ENCODE measurements at regions not wholly inside any gene's neighbourhood (a gene's known extent, or its start where the extent isn't known, plus 50 kb on each side); places are given as distances from the start of the nearest gene placed in this dataset.

DNA sequence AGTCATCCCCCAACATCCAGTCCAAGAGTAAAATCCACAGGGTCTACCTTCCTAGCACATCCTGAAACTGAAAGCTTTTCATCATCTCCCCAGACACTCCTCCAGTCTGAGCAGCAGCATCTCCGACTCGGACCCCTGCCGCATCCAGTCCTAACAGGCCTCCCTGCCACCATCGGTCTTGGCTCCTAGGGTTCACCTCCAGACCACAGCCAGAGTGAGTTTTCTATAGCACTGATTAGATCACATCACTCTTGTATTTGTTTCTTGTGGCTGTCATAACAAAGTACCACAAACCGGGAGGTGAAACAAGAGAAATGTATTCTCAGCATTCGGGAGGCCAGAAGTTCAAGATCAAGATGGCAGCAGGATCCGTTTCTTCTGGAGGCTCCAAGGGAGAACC is 187.8 kb downstream of the TOMM20 start:
- DNase-seq (ENCODE audit: insufficient read length, low spot score) (no peak), FAIRE-seq (no peak)

DNA sequence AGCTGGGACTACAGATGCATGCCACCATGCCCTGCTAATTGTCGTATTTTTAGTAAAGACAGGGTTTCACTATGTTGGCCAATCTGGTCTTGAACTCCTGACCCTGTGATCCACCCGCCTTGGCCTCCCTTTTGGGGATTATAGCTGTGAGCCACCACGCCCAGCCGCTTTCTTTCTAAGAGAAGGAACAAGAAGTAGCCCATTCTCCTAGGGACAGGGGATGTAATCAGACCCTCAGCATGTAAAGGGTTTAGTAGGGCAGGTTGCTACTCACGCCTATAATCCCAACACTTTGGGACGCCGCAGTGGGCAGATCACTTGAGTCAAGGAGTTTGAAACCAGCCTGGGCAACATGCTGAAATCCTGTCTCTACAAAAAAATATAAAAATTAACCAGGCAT is 189.7 kb downstream of the TOMM20 start:
- DNase-seq (ENCODE audit: insufficient read length, low spot score) = no peak
- FAIRE-seq = no peak

GRCh38 chr1:234938135-234938534 is 190.5 kb downstream of the TOMM20 start:
- FAIRE-seq = no peak

DNA sequence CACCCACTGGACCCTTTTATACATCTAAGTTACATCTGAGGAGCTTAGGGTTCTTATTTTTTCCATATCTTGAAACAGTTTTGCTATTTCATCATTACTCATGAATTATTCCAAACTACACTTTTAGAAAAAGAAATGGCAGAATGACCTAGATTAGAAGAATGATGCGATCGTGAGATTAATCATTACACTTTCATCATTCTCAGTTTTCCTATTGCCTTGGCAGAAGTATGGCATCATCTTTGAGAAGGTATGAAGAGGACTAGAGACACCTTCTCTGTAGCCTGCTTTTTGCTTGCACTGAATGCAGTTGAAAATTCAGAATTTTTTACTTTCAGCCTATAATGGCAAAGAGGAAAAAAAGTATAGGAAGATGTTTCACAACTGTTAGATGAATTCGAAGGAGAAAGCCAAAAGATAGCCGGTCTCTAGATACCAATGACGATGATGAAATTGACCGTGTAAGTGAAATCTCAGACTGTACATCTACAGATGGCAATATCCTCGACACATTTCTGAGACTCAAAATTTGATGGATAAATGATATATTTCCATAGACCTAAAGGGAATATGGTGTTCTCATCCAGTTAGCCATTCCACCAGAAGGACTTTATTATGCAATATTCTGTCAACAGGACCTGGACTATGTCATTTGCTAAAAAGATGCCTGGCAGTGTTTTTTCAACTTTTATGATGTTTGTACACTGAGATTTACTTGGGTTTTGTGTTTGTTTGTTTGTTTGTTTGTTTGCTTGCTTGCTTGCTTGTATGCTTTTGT is 191.8 kb downstream of the TOMM20 start:
- FAIRE-seq = no peak

More at GRCh38 chr1:234938135-234938534, 190.5 kb downstream of the TOMM20 start:
- no peak for DNase-seq (ENCODE audit: insufficient read length, low spot score)

GRCh38 chr1:234934611-234935033 is 194.0 kb downstream of the TOMM20 start:
- no peak for DNase-seq (ENCODE audit: insufficient read length, low spot score)
- no peak for FAIRE-seq

More for the DNA sequence above, 191.8 kb downstream of the TOMM20 start:
- DNase-seq (ENCODE audit: insufficient read length, low spot score) = no peak

DNA sequence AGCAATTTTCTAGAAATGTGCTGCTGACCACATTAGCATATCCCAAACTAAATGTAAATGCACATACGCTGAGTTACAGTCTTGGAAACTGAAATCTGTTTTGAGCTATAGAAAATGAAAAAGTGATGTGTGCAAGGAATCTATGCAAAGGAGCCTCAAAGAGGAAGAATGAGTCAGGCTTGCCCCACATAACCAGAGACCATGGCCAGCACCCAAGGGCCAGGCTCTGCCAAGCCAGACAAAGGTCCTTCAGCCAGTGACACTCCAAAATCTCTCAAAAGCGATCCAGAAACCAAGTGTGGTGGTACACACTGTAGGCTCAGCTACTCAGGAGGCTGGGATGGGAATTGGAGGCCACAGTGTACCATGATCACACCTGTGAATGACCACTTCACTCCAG is 195.2 kb downstream of the TOMM20 start:
- FAIRE-seq = peak; percentile 97
- DNase-seq (ENCODE audit: insufficient read length, low spot score) = no peak

DNA sequence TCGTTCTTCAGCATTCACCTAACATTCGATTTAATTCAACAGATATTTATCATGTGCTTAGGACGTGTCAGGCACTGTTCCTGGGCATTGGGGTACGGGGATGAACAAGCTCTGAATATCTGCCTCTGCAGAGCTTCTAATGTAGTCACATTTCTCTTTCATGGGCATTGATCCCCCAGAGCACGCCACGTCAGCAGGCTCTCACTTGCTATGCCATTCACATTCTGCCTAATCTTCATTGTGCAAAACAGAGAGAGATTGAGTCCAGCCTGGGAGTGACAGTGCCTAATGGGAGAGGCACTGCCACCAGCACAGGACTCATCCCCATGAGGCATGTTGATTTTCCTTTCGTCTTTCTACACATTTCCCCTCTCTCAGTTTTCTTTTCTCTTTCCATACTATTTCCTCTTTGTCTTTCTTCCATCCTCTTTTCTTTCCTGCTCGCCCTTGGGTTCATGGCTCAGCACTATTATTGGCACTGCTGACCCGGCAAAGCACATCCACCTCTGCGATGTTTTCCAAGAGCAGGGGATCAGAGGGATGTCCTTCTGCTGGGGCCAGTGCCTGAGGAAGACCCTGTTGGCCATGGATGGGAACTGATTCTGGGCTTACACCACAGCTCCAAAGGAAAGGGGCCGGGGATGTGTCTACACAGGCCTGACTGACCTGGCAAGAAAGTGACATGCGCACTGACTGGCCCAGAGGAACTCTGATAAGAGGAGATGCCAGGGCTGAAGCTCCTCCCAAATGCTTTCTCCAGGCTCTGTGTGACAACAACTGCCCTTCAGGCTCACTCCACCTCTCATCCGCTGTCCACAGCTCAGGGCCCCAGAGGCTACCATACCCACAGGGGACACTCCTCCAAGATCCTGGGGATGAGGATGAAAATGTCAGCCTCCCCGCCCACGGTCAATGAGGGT is 195.9 kb downstream of the TOMM20 start:
- DNase-seq (ENCODE audit: insufficient read length, low spot score) (no peak), FAIRE-seq (peak; percentile 76)

GRCh38 chr1:234932106-234932505 is 196.5 kb downstream of the TOMM20 start:
- FAIRE-seq = no peak
- DNase-seq (ENCODE audit: insufficient read length, low spot score) = no peak

- no peak for FAIRE-seq
- no peak for DNase-seq (ENCODE audit: insufficient read length, low spot score)
Measured at GRCh38 chr1:234931404-234931973, 197.1 kb downstream of the TOMM20 start.

DNA sequence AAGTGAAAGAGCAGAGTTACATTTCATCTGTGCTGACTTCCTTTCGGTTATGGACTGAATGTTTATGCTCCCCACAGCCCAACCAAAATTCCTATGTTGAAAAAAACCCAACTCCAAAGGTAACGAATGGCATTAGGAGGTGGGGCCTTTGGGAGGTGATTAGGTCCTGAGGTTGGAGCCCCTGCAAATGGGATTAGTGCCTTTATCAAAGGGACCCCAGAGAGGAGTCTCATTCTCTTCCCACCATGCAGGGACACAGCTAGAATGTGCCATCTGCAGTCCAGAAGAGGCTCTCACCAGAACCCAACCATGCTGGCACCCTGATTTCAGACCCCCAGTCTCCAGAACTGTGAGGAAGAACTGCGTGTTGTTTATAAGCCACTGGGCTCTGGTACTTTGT is 199.3 kb downstream of the TOMM20 start:
- no peak for DNase-seq (ENCODE audit: insufficient read length, low spot score)
- no peak for FAIRE-seq

DNA sequence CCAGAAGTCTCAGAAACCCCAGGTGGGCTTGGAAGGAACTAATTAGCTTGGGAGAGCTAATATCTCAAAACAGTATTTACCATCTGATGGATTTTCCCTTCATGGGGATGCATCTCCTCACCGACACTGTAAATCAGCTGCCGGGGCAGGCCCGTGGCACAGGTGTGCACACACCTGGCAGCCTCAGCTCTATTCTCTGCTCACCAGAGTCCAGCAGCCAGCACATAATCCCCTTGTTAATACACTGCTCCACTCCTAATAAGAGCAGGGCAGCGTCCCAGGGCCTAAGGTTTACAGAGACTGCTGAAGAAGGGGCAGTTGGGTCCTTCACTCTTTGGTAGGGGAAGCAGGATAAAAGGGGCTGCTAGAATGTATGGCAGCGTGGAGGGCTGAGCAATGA is 200.0 kb downstream of the TOMM20 start:
- FAIRE-seq (no peak), DNase-seq (ENCODE audit: insufficient read length, low spot score) (no peak)

- DNase-seq (ENCODE audit: insufficient read length, low spot score) = no peak
- FAIRE-seq = no peak
Measured at GRCh38 chr1:234927971-234928640, 200.5 kb downstream of the TOMM20 start.

- FAIRE-seq (no peak), DNase-seq (ENCODE audit: insufficient read length, low spot score) (no peak)
Measured at GRCh38 chr1:234927312-234927970, 201.2 kb downstream of the TOMM20 start.

- FAIRE-seq (peak; percentile 98), DNase-seq (ENCODE audit: insufficient read length, low spot score) (peak; percentile 59)
Measured at GRCh38 chr1:234926559-234927311, 201.9 kb downstream of the TOMM20 start.

GRCh38 chr1:234926264-234926558 is 202.4 kb downstream of the TOMM20 start:
- FAIRE-seq (peak; percentile 18), DNase-seq (ENCODE audit: insufficient read length, low spot score) (no peak)

DNA sequence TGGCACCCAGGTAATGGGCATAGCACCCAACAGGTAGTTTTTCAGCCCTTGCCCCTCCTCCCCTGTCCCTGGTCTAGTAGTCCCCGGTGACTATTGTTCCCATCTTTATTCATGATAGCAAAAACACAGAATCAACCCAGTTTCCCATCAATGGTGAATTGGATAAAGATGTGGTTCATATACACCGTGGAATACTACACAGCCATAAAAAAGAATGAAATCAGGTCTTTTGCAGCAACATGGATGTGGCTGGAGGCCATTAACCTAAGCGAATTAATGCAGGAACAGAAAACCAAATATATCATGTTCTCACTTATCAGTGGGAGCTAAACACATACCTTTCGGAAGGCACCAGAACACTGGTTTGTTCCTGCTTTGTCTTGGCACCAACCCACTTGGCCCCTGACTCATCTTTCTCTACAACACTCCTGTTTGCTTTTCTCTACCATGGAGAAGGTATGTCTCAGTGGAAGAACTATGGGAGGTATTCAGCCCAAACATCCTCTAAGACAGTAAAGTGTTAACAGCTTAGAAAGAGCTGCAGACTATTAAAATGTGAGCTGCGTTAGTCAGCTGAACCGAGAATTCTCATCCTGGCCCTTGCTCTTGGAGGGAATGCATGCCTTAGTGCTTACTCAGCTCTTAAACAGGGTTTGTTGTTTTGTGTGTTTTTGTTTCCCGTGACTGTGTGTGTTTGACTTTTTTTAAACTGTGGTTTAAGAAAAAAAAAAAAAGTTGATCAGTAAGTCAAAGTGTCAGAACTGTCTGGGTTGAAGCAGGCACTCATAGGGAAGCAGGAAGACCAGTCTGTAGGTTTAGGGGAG is 203.0 kb downstream of the TOMM20 start:
- no peak for DNase-seq (ENCODE audit: insufficient read length, low spot score)

DNA sequence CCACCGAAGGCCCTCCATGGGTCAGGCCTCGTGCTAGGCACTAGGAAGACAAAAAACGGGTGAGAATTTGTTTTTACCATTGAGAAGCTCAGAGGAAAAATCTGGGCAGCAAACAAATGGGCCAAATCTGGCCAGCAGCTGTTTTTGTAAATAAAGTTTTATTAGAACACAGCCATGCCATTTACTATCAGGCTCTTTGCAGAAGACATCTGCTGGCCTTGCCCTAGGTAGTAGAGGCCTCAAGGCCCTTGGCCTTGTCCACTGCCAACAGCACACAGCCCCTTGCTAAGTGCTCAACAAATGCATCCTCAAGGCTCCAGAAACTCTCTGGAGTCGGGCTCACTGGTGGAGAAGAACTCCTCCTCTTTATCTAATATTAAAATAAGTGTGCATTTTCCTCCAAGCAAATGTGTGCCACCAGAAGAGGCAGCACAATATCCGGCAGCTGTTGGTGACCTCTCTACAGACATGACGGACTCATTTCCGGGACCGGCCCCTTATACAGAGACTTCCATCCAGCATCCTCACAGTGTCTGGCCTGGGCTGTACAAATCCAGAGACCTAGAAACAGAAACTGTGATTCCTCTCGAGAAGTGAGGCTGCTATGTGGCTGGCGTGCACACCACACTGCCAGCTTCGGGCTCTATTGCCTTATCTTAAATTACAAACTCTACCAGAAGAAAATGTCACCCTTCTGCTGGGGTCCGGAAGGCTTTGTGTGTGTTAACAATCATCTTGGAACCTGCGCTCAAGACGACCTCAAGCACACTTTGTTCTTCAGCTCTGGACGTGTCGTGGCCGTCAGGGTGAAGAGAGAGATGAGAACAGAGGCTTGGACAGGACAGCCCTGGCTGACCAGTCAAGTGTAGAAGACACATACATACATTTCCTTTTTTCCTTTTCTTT is 203.9 kb downstream of the TOMM20 start:
- FAIRE-seq (no peak), DNase-seq (ENCODE audit: insufficient read length, low spot score) (no peak)

More for the DNA sequence above, 203.0 kb downstream of the TOMM20 start:
- FAIRE-seq = peak; percentile 59

DNA sequence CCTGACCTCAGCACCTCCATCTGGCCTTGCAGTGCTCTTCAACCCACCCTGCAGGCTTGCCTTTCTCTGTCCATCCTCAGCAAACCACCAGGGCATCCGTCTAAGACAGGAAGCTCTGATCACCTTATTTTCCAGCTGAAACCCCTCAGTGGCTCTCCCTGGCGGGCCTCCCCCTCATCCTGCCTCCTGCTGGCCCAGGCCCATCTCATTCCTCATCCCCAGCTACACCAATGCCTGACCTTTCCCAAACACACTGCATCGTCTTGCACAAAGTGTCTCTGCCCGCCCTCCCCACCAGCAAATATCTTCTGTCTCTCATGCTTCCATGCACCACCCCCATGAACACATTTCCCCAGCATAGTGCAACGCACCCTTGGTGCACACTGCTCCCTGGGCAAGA is 205.0 kb downstream of the TOMM20 start:
- FAIRE-seq = no peak
- no peak for DNase-seq (ENCODE audit: insufficient read length, low spot score)
